GM12874 (cell line): ENCODE measurements at regions not wholly inside any gene's neighbourhood (a gene's known extent, or its start where the extent isn't known, plus 50 kb on each side); places are given as distances from the start of the nearest gene placed in this dataset.

ENCODE experiments used
- CTCF ChIP-seq: IDR thresholded peaks from 2 replicates; pipeline ENCODE4 v1.5.1; 2011; ENCODE audit warnings: low read depth, mild to moderate bottlenecking, control low read depth, low read length, moderate library complexity; ENCODE audit not compliant: insufficient read depth

GRCh38 chr4:38360201-38360600 is 303.8 kb upstream of the KLF3 start:
- TF ChIP-seq CTCF, result no peak

- TF ChIP-seq CTCF, result no peak
Measured at GRCh38 chr4:38364383-38364963, 299.5 kb upstream of the KLF3 start.

GRCh38 chr4:38365261-38365660 is 298.7 kb upstream of the KLF3 start:
- no peak for TF ChIP-seq CTCF

- no peak for TF ChIP-seq CTCF
Measured at GRCh38 chr4:38365748-38366310, 298.2 kb upstream of the KLF3 start.

GRCh38 chr4:38366456-38366855 is 297.5 kb upstream of the KLF3 start:
- no peak for TF ChIP-seq CTCF

- no peak for TF ChIP-seq CTCF
Measured at GRCh38 chr4:38366997-38367396, 297.0 kb upstream of the KLF3 start.

- no peak for TF ChIP-seq CTCF
Measured at GRCh38 chr4:38367642-38368174, 296.3 kb upstream of the KLF3 start.
